ENCODE measurements at regions not wholly inside any gene's neighbourhood (a gene's known extent, or its start where the extent isn't known, plus 50 kb on each side); places are given as distances from the start of the nearest gene placed in this dataset.

DNA sequence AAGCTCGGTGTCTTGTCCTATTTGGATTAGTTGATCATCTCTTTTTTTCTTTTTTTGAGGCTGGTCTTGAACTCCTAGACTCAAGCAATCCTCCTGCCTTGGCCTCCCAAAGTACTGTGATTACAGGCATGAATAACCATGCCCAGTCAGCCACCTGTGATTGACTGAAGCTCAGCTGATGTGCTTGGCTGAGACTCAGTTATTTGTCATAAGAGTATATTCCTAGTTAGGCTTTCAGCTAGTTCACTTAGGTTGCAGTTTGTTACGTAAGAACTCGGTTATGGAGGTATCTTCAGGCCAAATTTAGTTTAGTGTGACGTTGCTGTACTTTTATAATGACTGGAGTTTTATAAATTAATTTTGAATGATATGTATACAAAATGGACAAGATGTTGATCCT lies 365.0 kb downstream of the SV2B start:
- Histone ChIP-seq H3K27me3 (no peaks in the 10 kb centered on the region), H3K36me3 (replicated peaks in 1 of 2; ENCODE audit: insufficient read depth in 1 of 2, low read depth in 2 of 2) (no peaks in the 10 kb centered on the region), H3K4me3 (no peak overlapping the region), H3K27ac (no peak overlapping the region), H3K9me3 (no peaks in the 10 kb centered on the region), H3K4me1 (no peaks in the 10 kb centered on the region)
- no peak for DNase-seq
- intact Hi-C loops (cut with DNase I) = no loop called here
- WGBS, 2 donors = 67% methylated on average over 4 of the region's 4 CpGs
- ATAC-seq = no peak
- no peak for TF ChIP-seq POLR2A (IDR thresholded peaks at IDR 0.05)
- TF ChIP-seq, protein P1, sequence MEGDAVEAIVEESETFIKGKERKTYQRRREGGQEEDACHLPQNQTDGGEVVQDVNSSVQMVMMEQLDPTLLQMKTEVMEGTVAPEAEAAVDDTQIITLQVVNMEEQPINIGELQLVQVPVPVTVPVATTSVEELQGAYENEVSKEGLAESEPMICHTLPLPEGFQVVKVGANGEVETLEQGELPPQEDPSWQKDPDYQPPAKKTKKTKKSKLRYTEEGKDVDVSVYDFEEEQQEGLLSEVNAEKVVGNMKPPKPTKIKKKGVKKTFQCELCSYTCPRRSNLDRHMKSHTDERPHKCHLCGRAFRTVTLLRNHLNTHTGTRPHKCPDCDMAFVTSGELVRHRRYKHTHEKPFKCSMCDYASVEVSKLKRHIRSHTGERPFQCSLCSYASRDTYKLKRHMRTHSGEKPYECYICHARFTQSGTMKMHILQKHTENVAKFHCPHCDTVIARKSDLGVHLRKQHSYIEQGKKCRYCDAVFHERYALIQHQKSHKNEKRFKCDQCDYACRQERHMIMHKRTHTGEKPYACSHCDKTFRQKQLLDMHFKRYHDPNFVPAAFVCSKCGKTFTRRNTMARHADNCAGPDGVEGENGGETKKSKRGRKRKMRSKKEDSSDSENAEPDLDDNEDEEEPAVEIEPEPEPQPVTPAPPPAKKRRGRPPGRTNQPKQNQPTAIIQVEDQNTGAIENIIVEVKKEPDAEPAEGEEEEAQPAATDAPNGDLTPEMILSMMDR (IDR thresholded peaks at IDR 0.05) = no peak

DNA sequence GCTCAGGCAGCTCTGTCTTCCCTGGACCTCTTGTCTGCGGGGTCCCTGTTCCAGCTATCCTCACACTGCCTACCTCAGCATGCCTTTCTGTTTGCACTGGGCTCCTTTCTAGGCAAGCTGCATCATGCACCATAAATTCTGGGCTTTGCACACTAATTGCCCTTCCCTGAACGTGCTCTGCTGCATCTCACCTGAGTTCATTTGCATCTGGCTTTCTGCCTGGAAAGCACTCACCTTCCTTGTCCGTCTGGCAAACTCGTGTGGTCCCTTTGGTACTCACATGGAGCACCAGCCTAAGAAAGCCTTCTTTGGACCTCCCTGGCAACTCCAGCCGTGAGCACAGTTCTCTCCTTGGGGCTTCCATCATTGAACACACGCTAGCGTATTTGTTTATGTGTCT lies 365.6 kb downstream of the SV2B start:
- DNase-seq = peak in 3 of 4 donors; percentile 9 to 29 (median 21)
- Histone ChIP-seq H3K4me3 (no peak overlapping the region), H3K27ac (no peak overlapping the region), H3K27me3 (no peaks in the 10 kb centered on the region), H3K9me3 (no peaks in the 10 kb centered on the region), H3K4me1 (no peaks in the 10 kb centered on the region), H3K36me3 (replicated peaks in 1 of 2; ENCODE audit: insufficient read depth in 1 of 2, low read depth in 2 of 2) (no peaks in the 10 kb centered on the region)
- intact Hi-C loops (cut with DNase I) = no loop called here
- no peak for ATAC-seq
- TF ChIP-seq, protein P1 (IDR thresholded peaks at IDR 0.05) = no peak
- TF ChIP-seq POLR2A (IDR thresholded peaks at IDR 0.05) = no peak
- WGBS, 2 donors = 47 to 48% methylated on average over 7 of the region's 7 CpGs

DNA sequence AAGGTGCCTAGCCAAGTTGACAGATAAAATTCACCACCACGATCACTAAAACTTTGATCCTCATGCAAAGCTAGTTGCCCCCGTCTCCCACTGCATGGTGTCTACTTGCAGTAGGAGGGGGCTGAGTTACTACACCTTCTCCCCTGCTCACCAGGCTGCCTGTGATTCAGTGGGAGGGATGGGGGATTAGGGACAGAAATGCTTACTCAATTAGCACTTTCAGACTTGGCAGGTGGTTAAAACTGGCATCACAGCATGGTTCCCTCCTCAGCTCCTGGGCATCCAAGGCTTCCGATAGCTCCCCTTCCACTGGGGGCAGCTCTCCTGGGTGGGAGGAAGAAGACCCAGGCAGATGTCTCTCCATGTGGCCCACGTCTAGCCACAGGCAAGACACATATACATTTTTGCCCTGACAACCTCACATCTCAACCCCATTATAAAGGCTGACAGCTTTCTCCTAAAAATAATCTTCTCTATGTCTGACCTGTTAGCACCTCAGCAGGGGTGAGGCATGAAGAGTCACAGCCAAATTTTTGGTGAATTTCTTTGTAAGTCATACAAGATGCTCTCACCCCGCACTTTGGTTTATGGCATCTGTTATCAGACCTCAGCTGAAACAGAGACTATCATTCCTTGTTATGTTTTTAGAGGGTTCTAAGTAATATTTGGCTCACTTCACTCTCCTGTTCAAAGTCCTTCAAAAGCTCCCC lies 369.0 kb downstream of the SV2B start:
- DNase-seq (no peak), ATAC-seq (no peak)
- no peak for TF ChIP-seq POLR2A (IDR thresholded peaks at IDR 0.05)
- TF ChIP-seq, protein P1 (IDR thresholded peaks at IDR 0.05) = no peak
- Histone ChIP-seq H3K27me3 (no peaks in the 10 kb centered on the region), H3K9me3 (no peaks in the 10 kb centered on the region), H3K36me3 (replicated peaks in 1 of 2; ENCODE audit: insufficient read depth in 1 of 2, low read depth in 2 of 2) (no peaks in the 10 kb centered on the region), H3K27ac (no peak overlapping the region), H3K4me3 (no peak overlapping the region), H3K4me1 (peaks cover 10% of the 10 kb centered on the region)
- 84 to 87% methylated on average over 5 of the region's 5 CpGs for WGBS, 2 donors
- intact Hi-C loops (cut with DNase I) = no loop called here

DNA sequence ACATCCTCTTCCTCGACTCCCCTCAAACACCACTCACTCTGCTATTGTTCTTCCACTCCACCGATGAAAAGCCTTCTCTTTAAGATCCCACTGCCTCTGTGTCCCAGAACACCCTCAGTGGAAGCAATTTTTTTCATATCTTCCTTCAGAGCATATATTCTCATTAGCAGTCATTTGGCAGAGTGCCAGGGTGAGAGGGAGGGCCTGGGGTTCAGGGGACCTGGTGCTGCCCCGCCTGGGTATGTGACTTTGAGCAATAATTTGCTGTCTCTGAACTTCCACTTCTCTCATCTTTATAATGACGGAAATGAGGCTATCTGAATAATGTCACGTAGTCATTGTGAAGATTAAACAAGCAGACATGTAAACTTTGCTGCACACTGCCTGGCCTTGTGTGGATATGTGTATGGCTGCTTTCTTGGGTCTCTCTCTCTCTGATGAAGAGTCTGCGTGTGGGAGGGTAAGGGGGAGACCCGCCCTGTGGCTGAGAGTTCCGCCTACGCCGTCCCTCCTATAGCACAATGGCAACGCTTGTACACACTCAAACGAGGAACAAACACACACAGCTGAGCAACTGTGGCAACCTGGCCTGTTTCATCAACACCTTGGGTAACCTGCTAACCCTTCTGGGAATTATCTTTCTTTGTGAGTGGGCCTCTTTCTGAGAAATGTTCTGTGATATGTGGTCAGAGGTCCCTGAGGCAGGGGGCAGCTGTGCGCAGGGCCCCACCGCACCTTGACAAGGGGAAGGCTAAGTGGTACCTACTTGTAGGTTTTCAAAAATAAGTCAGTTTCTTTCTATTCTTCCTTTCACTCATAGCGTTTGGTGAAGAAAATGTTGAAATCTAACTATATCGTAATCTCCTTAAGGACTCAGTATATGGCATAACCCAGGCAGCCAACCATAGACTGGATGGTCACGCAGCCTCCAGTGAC lies 369.8 kb downstream of the SV2B start:
- no peaks in the 10 kb centered on the region for H3K9me3 ChIP-seq
- no peak for ATAC-seq
- peak in 1 of 4 donors; percentile 3 for DNase-seq
- no peaks in the 10 kb centered on the region for H3K27me3 ChIP-seq
- TF ChIP-seq, protein P1 (IDR thresholded peaks at IDR 0.05) = no peak
- no peak for TF ChIP-seq POLR2A (IDR thresholded peaks at IDR 0.05)
- peaks cover 10% of the 10 kb centered on the region for H3K4me1 ChIP-seq
- 71 to 79% methylated on average over 17 of the region's 17 CpGs for WGBS, 2 donors
- intact Hi-C loops (cut with DNase I) = no loop called here
- no peaks in the 10 kb centered on the region for H3K36me3 ChIP-seq (replicated peaks in 1 of 2; ENCODE audit: insufficient read depth in 1 of 2, low read depth in 2 of 2)
- no peak overlapping the region for H3K27ac ChIP-seq
- no peak overlapping the region for H3K4me3 ChIP-seq

Measured in body of pancreas (tissue), 4 donors.